ENCODE measurements at regions not wholly inside any gene's neighbourhood (a gene's known extent, or its start where the extent isn't known, plus 50 kb on each side); places are given as distances from the start of the nearest gene placed in this dataset.
A peak's percentile ranks its signal among the peaks of the same experiment; 100 is the strongest.

DNA sequence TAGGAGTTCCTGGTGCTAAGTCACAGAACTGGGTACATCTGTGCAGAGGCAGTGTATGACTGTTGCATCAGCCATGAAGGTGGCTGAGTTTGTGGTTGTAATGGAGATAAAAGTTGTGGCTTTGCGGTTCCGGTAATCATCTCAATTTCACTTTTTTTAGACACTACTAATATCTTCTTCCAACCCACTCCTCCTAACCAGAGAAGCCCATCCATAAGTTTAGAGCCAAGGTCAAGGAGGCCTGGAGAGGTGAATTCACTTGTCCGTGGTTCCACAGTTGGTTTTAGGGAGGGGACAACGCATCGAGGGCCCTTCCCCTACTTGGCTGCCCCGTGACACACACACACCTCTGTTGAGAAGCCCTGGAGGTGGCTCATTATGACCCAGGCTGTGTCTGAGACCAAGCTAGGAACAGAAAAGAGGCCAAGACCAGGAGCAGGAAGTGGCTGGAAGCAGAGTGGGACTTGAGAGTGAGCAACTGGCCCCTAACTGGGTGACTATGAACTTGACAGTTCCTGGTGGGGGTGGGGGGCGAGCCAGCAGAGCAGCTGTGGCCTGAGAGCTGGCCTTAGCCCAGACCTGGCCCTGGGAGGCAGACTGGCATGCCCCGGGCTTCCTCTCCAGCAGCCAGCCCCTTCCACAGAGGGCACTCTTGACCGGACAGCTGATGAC, 66.8 kb upstream of the COL13A1 start:
- WGBS, 3 donors = 55 to 67% (median 55%) methylated on average over 7 to 9 of the region's 9 CpGs
- DNase-seq (peak; percentile 35 to 73), ATAC-seq (peak; percentile 53 to 78 (median 74))
- H3K27ac ChIP-seq = peak overlapping the region; percentile 76
- no peaks in the 10 kb centered on the region for H3K9me3 ChIP-seq
- TF ChIP-seq, protein P1, sequence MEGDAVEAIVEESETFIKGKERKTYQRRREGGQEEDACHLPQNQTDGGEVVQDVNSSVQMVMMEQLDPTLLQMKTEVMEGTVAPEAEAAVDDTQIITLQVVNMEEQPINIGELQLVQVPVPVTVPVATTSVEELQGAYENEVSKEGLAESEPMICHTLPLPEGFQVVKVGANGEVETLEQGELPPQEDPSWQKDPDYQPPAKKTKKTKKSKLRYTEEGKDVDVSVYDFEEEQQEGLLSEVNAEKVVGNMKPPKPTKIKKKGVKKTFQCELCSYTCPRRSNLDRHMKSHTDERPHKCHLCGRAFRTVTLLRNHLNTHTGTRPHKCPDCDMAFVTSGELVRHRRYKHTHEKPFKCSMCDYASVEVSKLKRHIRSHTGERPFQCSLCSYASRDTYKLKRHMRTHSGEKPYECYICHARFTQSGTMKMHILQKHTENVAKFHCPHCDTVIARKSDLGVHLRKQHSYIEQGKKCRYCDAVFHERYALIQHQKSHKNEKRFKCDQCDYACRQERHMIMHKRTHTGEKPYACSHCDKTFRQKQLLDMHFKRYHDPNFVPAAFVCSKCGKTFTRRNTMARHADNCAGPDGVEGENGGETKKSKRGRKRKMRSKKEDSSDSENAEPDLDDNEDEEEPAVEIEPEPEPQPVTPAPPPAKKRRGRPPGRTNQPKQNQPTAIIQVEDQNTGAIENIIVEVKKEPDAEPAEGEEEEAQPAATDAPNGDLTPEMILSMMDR (IDR thresholded peaks at IDR 0.05) = no peak
- no peaks in the 10 kb centered on the region for H3K27me3 ChIP-seq (ENCODE audit: insufficient read depth in 3 of 3, low read length in 2 of 3)
- no peaks in the 10 kb centered on the region for H3K36me3 ChIP-seq (ENCODE audit: insufficient read depth in 1 of 2, low read depth in 1 of 2)
- H3K4me1 ChIP-seq = peaks cover 75% of the 10 kb centered on the region
- intact Hi-C loops (cut with DNase I) = loop anchor here in 1 of 2 donors (5.0 kb wide), 1 partner anchor 67 kb away; the partner anchor contains the start of gene COL13A1
- H3K4me3 ChIP-seq = no peak overlapping the region

DNA sequence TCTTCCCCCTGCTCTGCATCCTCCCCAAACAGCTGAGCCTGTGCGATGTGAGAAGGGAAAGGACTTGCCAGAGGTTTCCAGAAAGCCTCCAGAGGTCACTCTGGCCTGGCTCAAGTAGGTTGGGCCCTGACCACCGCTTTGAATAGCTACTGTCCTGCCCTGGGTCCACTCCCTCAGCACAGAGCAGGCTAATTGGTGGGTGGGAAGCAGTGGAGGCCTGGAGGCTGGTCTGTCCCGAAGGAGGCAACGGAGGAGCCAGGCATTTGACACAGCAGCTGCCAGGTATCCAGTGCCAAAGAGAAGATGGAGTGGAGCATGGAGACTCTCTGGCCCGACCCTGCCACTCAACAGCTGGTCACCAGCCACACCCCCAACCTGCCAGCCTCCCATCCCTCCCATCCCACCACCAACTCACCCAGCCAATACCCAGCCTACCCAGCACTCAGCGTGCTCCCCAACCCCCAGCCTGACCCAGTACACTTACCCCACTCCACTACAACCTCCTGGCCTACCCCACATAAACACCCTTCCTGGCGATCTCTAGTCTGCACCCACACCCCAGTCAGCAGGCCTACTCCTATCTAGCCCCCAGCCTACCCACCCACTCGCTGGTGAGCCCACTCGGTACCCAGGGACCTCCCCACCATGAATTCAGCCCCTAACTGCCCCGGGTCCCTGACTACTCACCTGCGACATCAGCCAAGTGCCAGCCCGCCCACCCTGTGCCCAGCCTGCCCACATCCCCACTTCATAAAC, 64.6 kb upstream of the COL13A1 start:
- H3K4me1 ChIP-seq = peaks cover 55% of the 10 kb centered on the region
- ATAC-seq = peak in 3 of 4 donors; percentile 22 to 40 (median 29)
- no peak overlapping the region for H3K4me3 ChIP-seq

GRCh38 chr10:69738071-69738470, 63.6 kb upstream of the COL13A1 start:
- DNase-seq = no peak

More for the DNA sequence above, 64.6 kb upstream of the COL13A1 start:
- 47 to 67% (median 52%) methylated on average over 11 to 12 of the region's 12 CpGs for WGBS, 3 donors
- H3K27me3 ChIP-seq (ENCODE audit: insufficient read depth in 3 of 3, low read length in 2 of 3) = no peaks in the 10 kb centered on the region
- TF ChIP-seq, protein P1 (IDR thresholded peaks at IDR 0.05) = no peak
- intact Hi-C loops (cut with DNase I) = no loop called here
- H3K27ac ChIP-seq = no peak overlapping the region
- DNase-seq = no peak
- no peaks in the 10 kb centered on the region for H3K36me3 ChIP-seq (ENCODE audit: insufficient read depth in 1 of 2, low read depth in 1 of 2)
- no peaks in the 10 kb centered on the region for H3K9me3 ChIP-seq

DNA sequence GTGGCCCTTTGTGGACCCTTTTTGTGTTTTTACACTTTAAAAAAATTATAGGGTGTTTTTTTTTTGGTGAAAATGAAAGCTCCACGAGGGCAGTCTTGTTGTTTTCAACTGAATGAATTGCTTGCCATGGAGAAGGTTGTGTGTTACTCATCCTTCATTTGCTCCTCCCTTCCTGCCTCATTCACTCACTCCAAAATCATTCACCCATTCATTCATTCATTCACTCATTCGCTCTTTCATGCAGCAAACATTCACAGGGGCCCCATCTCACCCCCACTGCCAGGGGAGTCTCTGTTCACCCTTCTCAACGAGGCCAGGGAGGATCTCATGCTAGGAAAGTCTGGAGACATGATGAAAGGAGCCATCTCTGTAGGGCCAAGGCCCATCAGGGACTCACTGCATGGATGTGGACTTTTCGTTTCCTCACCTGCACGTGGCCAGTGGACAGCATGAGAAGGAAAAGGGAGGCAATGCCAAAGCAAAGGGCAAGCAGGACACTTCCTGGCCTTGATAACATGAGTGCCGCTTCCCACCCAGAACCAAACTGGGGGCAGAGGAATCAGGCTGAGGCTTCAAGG, 62.8 kb upstream of the COL13A1 start:
- no peak for DNase-seq
- no peaks in the 10 kb centered on the region for H3K9me3 ChIP-seq
- intact Hi-C loops (cut with DNase I) = no loop called here
- H3K36me3 ChIP-seq (ENCODE audit: insufficient read depth in 1 of 2, low read depth in 1 of 2) = no peaks in the 10 kb centered on the region
- ATAC-seq = no peak
- H3K4me3 ChIP-seq = no peak overlapping the region
- peaks cover 36% of the 10 kb centered on the region for H3K4me1 ChIP-seq
- TF ChIP-seq, protein P1 (IDR thresholded peaks at IDR 0.05) = no peak
- H3K27me3 ChIP-seq (ENCODE audit: insufficient read depth in 3 of 3, low read length in 2 of 3) = no peaks in the 10 kb centered on the region
- no peak overlapping the region for H3K27ac ChIP-seq
- WGBS, 3 donors = 80 to 88% (median 86%) methylated on average over 6 of the region's 6 CpGs

More at GRCh38 chr10:69738071-69738470, 63.6 kb upstream of the COL13A1 start:
- ATAC-seq = peak in 1 of 4 donors; percentile 29
- Histone ChIP-seq H3K27ac (no peak overlapping the region), H3K4me1 (peaks cover 45% of the 10 kb centered on the region), H3K9me3 (no peaks in the 10 kb centered on the region), H3K4me3 (no peak overlapping the region), H3K36me3 (ENCODE audit: insufficient read depth in 1 of 2, low read depth in 1 of 2) (no peaks in the 10 kb centered on the region), H3K27me3 (ENCODE audit: insufficient read depth in 3 of 3, low read length in 2 of 3) (no peaks in the 10 kb centered on the region)
- 50 to 61% (median 55%) methylated on average over 5 of the region's 5 CpGs for WGBS, 3 donors
- TF ChIP-seq, protein P1 (IDR thresholded peaks at IDR 0.05) = no peak
- intact Hi-C loops (cut with DNase I) = no loop called here

Measured in psoas muscle (tissue), 7 donors.